Heart right ventricle (tissue), 16 donors: ENCODE measurements at regions not wholly inside any gene's neighbourhood (a gene's known extent, or its start where the extent isn't known, plus 50 kb on each side); places are given as distances from the start of the nearest gene placed in this dataset.

ENCODE experiments used
- ATAC-seq, 8 donors: fragments of 200-7000 bp; cut with Tn5 transposase; one replicate each; pipeline ENCODE4 v1.9.1; 2020; ENCODE audit warnings: mild to moderate bottlenecking in 8 of 8, moderate library complexity in 8 of 8, moderate number of reproducible peaks in 1 of 8
- DNase-seq, 2 donors: peaks; one replicate each; pipeline ENCODE4 v3.0.0-alpha.2; 2020
- H3K27ac ChIP-seq, 10 donors: fragments of 200-600 bp; sonication (generic) in 2 of 10; one replicate each; pipeline versions ENCODE4 v1.5.0 to v1.8.0; 2020 to 2022; ENCODE audit warnings: mild to moderate bottlenecking in 3 of 10
- H3K27me3 ChIP-seq, 7 donors: fragments of 200-600 bp; one replicate each; pipeline ENCODE4 v1.8.0; 2021 to 2022; ENCODE audit warnings: mild to moderate bottlenecking in 2 of 7
- H3K36me3 ChIP-seq, 9 donors: fragments of 200-600 bp; sonication (generic) in 1 of 9; one replicate each; pipeline versions ENCODE4 v1.5.0 to v1.8.0; 2020 to 2022; ENCODE audit warnings: mild to moderate bottlenecking in 2 of 9
- H3K4me1 ChIP-seq, 9 donors: fragments of 200-600 bp; sonication (generic) in 1 of 9; one replicate each; pipeline versions ENCODE4 v1.5.0 to v1.8.0; 2020 to 2022; ENCODE audit warnings: mild to moderate bottlenecking in 4 of 9
- H3K4me3 ChIP-seq, 10 donors: fragments of 200-600 bp; sonication (generic) in 2 of 10; one replicate each; pipeline versions ENCODE4 v1.5.0 to v1.8.0; 2020 to 2022; ENCODE audit warnings: mild to moderate bottlenecking in 7 of 10, moderate library complexity in 2 of 10
- H3K9me3 ChIP-seq, 11 donors: fragments of 200-600 bp in 10 of 11; sonication (generic) in 2 of 11; one replicate each; pipeline versions ENCODE4 v1.5.0 to v1.8.0; 2013 to 2022; ENCODE audit warnings: mild to moderate bottlenecking in 2 of 11, control low read depth in 1 of 11, moderate library complexity in 1 of 11
- WGBS, 2 donors: extraction: QIAGEN DNeasy Blood & Tissue Kit; methylation state at CpG; one replicate each; pipeline ENCODE4 v1.1.7; 2013; ENCODE audit warnings: inconsistent platforms in 1 of 2; 5-methylcytosine and 5-hydroxymethylcytosine counted together
- intact Hi-C, 10 donors: fragments of 100-400 bp; cut with DNase I; formaldehyde crosslinking; loops; one replicate each; pipeline versions ENCODE4 v1.11.1 to v1.14.2; 2022
- TF ChIP-seq, protein P1 (sequence below), 9 donors: fragments of 200-600 bp; sonication (generic) in 2 of 9; IDR thresholded peaks; one replicate each; pipeline versions ENCODE4 v1.5.0 to v1.8.0; 2021 to 2022; ENCODE audit warnings: antibody characterized with exemption in 9 of 9, mild to moderate bottlenecking in 5 of 9, moderate library complexity in 1 of 9
- donor health status: Arrhythmogenic right ventricular cardiomyopathy.
- donor health status: ischemic (EF 13 %, LVEDD 7.1; RV severe dilation, severe dysfunction).
- donor health status: healthy with polysubstance abuse.
- donor health status: DM: no; HTN: yes; CAD: no.
- donor health status: DM: no; HTN: no; CAD: no.
- donor health status: ischemic (EF 25% LVEDD 6.9; RV normal size, moderate dysfunction).
- donor health status: ischemic (EF 25% LVEDD 5.7; RV mildly dilated, moderate dysfunction).
- donor health status: healthy.
- donor health status: DM: yes; HTN: yes; CAD: no.
- donor health status: Ischemic cardiomyopathy.
- donor health status: ischemic (EF 35%, LVEDD 5.7; RV mildly dilated, moderate dysfunction).
- donor health status: nonischemic (EF 11% LVEDD 7.7; RV severe dilation, severe dysfunction).
- donor health status: DM: yes; HTN: yes; CAD: no.
- donor health status: PGD.
- donor health status: ischemic (EF 29% LVEDD 5.4; RV normal size, mild dysfunction).
- donor health status: nonischemic (EF 23%, LVEDD 6.1; RV moderate dilation, normal function).

DNA sequence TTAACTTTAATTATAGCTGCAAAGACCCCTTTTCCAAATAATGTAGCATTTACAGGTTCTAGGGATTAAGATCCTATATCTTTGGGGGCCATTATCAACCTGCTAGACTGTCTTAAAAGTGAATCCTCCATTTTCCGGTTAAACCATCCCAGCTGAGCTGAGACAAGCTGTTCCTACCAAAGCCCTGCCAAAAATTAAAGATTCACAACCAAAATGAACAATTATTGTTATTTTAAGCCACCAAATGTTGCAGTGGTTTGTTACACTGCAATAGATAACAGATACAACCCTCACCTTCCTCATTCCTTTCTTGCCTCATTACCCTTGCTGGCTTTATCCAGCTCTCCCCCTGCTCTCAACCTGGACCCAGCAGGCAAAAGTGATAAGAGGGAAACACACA is 343.4 kb downstream of the CDK5RAP2 start:
- intact Hi-C loops, result no loop called here
- 76 to 79% methylated on average over 1 of the region's 1 CpG for WGBS, 2 donors

DNA sequence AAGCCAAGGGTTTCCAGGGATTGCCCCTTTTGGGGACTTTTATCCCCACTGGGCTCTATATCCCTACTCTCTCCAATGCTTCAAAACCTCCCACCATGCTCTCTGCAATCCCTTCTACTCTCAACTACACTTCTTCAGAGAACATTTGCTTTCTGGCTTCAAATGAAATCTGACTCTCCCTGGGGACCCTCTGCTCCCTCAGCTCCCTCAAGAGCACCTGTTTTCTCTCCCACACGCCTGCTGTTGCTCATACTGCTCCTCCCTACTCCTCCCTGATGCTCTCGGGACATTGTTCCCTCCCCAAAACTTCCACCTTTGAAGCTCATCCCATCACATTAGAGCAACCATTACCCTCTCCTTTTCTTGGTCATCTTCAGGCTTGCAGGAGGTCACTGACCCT is 344.9 kb downstream of the CDK5RAP2 start:
- intact Hi-C loops, result no loop called here

More for the DNA sequence above, 343.4 kb downstream of the CDK5RAP2 start:
- Histone ChIP-seq H3K27ac (no peak overlapping the region), H3K36me3 (no peaks in the 10 kb centered on the region), H3K4me3 (no peak overlapping the region), H3K4me1 (no peaks in the 10 kb centered on the region), H3K27me3 (no peaks in the 10 kb centered on the region), H3K9me3 (no peaks in the 10 kb centered on the region)
- ATAC-seq (no peak), DNase-seq (no peak)
- TF ChIP-seq, protein P1, sequence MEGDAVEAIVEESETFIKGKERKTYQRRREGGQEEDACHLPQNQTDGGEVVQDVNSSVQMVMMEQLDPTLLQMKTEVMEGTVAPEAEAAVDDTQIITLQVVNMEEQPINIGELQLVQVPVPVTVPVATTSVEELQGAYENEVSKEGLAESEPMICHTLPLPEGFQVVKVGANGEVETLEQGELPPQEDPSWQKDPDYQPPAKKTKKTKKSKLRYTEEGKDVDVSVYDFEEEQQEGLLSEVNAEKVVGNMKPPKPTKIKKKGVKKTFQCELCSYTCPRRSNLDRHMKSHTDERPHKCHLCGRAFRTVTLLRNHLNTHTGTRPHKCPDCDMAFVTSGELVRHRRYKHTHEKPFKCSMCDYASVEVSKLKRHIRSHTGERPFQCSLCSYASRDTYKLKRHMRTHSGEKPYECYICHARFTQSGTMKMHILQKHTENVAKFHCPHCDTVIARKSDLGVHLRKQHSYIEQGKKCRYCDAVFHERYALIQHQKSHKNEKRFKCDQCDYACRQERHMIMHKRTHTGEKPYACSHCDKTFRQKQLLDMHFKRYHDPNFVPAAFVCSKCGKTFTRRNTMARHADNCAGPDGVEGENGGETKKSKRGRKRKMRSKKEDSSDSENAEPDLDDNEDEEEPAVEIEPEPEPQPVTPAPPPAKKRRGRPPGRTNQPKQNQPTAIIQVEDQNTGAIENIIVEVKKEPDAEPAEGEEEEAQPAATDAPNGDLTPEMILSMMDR (IDR thresholded peaks at IDR 0.05), result no peak

DNA sequence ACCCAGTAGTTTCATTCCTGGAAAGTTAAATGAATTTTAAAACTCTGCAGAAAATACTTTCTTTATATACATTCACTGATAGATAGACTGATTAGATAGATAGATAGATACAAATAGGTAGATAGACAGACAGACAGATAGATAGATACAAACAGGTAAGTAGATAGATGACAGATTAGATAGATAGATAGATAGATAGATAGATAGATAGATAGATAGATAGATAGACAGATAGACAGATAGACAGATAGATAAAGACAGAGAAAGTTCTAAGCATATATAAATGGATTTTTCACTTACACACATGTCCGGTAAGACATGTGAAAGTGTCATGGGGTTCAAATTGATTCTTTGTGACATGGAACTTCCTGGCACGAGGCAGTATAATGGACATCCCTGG is 349.7 kb downstream of the CDK5RAP2 start:
- TF ChIP-seq, protein P1 (IDR thresholded peaks at IDR 0.05), result no peak
- Histone ChIP-seq H3K27ac (no peak overlapping the region), H3K9me3 (peaks cover 0 to 6% (median 0%) of the 10 kb centered on the region in 11 donors), H3K4me3 (no peak overlapping the region), H3K4me1 (no peaks in the 10 kb centered on the region), H3K27me3 (no peaks in the 10 kb centered on the region), H3K36me3 (no peaks in the 10 kb centered on the region)
- intact Hi-C loops, result no loop called here
- DNase-seq (no peak), ATAC-seq (no peak)
- 78 to 84% methylated on average over 2 of the region's 2 CpGs for WGBS, 2 donors

More for the DNA sequence above, 344.9 kb downstream of the CDK5RAP2 start:
- H3K27ac ChIP-seq, result no peak overlapping the region
- H3K36me3 ChIP-seq, result no peaks in the 10 kb centered on the region
- DNase-seq (no peak), ATAC-seq (no peak)
- no peaks in the 10 kb centered on the region for H3K27me3 ChIP-seq
- no peak overlapping the region for H3K4me3 ChIP-seq
- H3K4me1 ChIP-seq, result no peaks in the 10 kb centered on the region
- H3K9me3 ChIP-seq, result no peaks in the 10 kb centered on the region
- TF ChIP-seq, protein P1 (IDR thresholded peaks at IDR 0.05), result no peak
- WGBS, 2 donors, result 41 to 54% methylated on average over 2 of the region's 2 CpGs

DNA sequence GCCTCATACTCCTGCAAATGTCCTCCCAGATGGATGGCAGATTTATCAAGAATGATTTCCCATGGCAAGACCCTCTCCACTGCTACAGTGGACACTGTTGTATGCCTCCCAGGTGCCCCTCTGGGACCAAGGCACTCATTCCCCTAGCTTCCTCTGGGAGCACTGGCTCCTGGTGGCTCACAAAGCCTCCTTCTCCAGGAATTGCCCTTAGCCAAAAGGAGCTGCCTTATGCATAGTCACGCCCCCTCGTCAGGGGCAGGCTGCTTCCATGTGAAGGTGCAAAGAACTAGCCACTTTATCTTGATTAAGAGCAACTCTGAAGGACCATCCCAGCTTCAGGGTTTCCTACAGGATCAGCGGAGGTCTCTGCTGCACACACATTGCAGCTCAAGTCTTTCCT is 358.1 kb downstream of the CDK5RAP2 start:
- intact Hi-C loops, result no loop called here
- no peak for ATAC-seq
- no peaks in the 10 kb centered on the region for H3K4me1 ChIP-seq
- H3K4me3 ChIP-seq, result no peak overlapping the region
- H3K27ac ChIP-seq, result no peak overlapping the region
- TF ChIP-seq, protein P1 (IDR thresholded peaks at IDR 0.05), result no peak
- H3K27me3 ChIP-seq, result no peaks in the 10 kb centered on the region
- H3K36me3 ChIP-seq, result no peaks in the 10 kb centered on the region
- no peak for DNase-seq
- H3K9me3 ChIP-seq, result peaks cover 0 to 2% (median 0%) of the 10 kb centered on the region in 11 donors
- WGBS, 2 donors, result 31 to 45% methylated on average over 3 of the region's 3 CpGs
